ENCODE measurements at regions not wholly inside any gene's neighbourhood (a gene's known extent, or its start where the extent isn't known, plus 50 kb on each side); places are given as distances from the start of the nearest gene placed in this dataset.

GRCh38 chr2:8592736-8593135 is 89.1 kb upstream of the ID2 start:
- no peak for TF ChIP-seq ZNF274 (IDR thresholded peaks at IDR 0.05; ENCODE audit: low read depth, low read length)
- TF ChIP-seq SP1 (IDR thresholded peaks at IDR 0.05; ENCODE audit: low read depth), result no peak
- TF ChIP-seq POLR2A (IDR thresholded peaks at IDR 0.05; ENCODE audit: borderline replicate concordance, extremely low read depth, insufficient read depth, insufficient read length), result no peak
- no peak for TF ChIP-seq CEBPB (IDR thresholded peaks at IDR 0.05; ENCODE audit: low read depth)
